PFSK-1 (cell line): ENCODE measurements at regions not wholly inside any gene's neighbourhood (a gene's known extent, or its start where the extent isn't known, plus 50 kb on each side); places are given as distances from the start of the nearest gene placed in this dataset.

ENCODE experiments used
- POLR2AphosphoS5 ChIP-seq: IDR thresholded peaks from 2 replicates; pipeline ENCODE4 v1.6.1; 2012; ENCODE audit warnings: low read depth, mild to moderate bottlenecking, control low read depth, low read length, moderate library complexity
- SIN3A ChIP-seq: IDR thresholded peaks from 2 replicates; pipeline ENCODE4 v1.6.1; 2012; ENCODE audit warnings: mild to moderate bottlenecking, low read length, moderate library complexity, borderline replicate concordance; ENCODE audit not compliant: insufficient read depth
- TAF1 ChIP-seq: IDR thresholded peaks from 2 replicates; pipeline ENCODE4 v1.6.1; 2012; ENCODE audit warnings: low read length, control low read depth, borderline replicate concordance; ENCODE audit not compliant: insufficient read depth
- TF ChIP-seq, protein P1 (sequence below), 2 experiments: IDR thresholded peaks; 2 replicates each; pipeline versions ENCODE4 v1.6.1 to v1.8.0; 2011 to 2012; ENCODE audit warnings: low read depth in 2 of 2, low read length in 2 of 2, control low read depth in 1 of 2, inconsistent platforms in 1 of 2, mild to moderate bottlenecking in 1 of 2, moderate library complexity in 1 of 2; ENCODE audit not compliant: insufficient read depth in 1 of 2

GRCh38 chr6:97423190-97423589 is 140.2 kb upstream of the MMS22L start:
- no peak for TF ChIP-seq POLR2AphosphoS5
- TF ChIP-seq, protein P1, sequence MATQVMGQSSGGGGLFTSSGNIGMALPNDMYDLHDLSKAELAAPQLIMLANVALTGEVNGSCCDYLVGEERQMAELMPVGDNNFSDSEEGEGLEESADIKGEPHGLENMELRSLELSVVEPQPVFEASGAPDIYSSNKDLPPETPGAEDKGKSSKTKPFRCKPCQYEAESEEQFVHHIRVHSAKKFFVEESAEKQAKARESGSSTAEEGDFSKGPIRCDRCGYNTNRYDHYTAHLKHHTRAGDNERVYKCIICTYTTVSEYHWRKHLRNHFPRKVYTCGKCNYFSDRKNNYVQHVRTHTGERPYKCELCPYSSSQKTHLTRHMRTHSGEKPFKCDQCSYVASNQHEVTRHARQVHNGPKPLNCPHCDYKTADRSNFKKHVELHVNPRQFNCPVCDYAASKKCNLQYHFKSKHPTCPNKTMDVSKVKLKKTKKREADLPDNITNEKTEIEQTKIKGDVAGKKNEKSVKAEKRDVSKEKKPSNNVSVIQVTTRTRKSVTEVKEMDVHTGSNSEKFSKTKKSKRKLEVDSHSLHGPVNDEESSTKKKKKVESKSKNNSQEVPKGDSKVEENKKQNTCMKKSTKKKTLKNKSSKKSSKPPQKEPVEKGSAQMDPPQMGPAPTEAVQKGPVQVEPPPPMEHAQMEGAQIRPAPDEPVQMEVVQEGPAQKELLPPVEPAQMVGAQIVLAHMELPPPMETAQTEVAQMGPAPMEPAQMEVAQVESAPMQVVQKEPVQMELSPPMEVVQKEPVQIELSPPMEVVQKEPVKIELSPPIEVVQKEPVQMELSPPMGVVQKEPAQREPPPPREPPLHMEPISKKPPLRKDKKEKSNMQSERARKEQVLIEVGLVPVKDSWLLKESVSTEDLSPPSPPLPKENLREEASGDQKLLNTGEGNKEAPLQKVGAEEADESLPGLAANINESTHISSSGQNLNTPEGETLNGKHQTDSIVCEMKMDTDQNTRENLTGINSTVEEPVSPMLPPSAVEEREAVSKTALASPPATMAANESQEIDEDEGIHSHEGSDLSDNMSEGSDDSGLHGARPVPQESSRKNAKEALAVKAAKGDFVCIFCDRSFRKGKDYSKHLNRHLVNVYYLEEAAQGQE (IDR thresholded peaks at IDR 0.05; ENCODE audit: insufficient read depth in 1 of 2, low read depth in 2 of 2, low read length in 2 of 2), result no peak
- TF ChIP-seq TAF1, result no peak
- no peak for TF ChIP-seq SIN3A
